Activated effector memory CD4-positive, alpha-beta T cell treated with Interleukin-2 at 50 U/mL for 16 hours (primary cell): ENCODE measurements at regions not wholly inside any gene's neighbourhood (a gene's known extent, or its start where the extent isn't known, plus 50 kb on each side); places are given as distances from the start of the nearest gene placed in this dataset.
A peak's percentile ranks its signal among the peaks of the same experiment; 100 is the strongest.
"Not testable (repeated sequence)": the region's sequence is repeated elsewhere in the genome, so short reads cannot be mapped to it uniquely, and the experiment has no call there.

ENCODE experiments used
- DNase-seq: peaks from one replicate; pipeline ENCODE4 v3.0.0-alpha.2; 2020

- DNase-seq, result no peak
These were observed 264.2 kb upstream of the AMIGO2 start for GRCh38 chr12:47343684-47344567.

- no peak for DNase-seq
These were observed 260.8 kb upstream of the AMIGO2 start for GRCh38 chr12:47340411-47341015.

- DNase-seq, result no peak
These were observed 257.8 kb upstream of the AMIGO2 start for GRCh38 chr12:47337581-47337980.

GRCh38 chr12:47333271-47333858 is 253.6 kb upstream of the AMIGO2 start:
- not testable (repeated sequence) for DNase-seq

- DNase-seq, result no peak
These were observed 249.2 kb upstream of the AMIGO2 start for GRCh38 chr12:47328831-47329545.

GRCh38 chr12:47326190-47326589 is 246.4 kb upstream of the AMIGO2 start:
- DNase-seq, result no peak

GRCh38 chr12:47323802-47324201 is 244.0 kb upstream of the AMIGO2 start:
- DNase-seq, result no peak

GRCh38 chr12:47321436-47321835 is 241.7 kb upstream of the AMIGO2 start:
- DNase-seq, result no peak

GRCh38 chr12:47319746-47320145 is 240.0 kb upstream of the AMIGO2 start:
- DNase-seq, result no peak

- no peak for DNase-seq
These were observed 239.2 kb upstream of the AMIGO2 start for GRCh38 chr12:47318963-47319362.

GRCh38 chr12:47317175-47317915 is 237.6 kb upstream of the AMIGO2 start:
- no peak for DNase-seq

- DNase-seq, result no peak
These were observed 236.9 kb upstream of the AMIGO2 start for GRCh38 chr12:47316609-47317049.

GRCh38 chr12:47314996-47315395 is 235.2 kb upstream of the AMIGO2 start:
- DNase-seq, result no peak

- DNase-seq, result no peak
These were observed 233.2 kb upstream of the AMIGO2 start for GRCh38 chr12:47312808-47313426.

- no peak for DNase-seq
These were observed 232.4 kb upstream of the AMIGO2 start for GRCh38 chr12:47312147-47312546.

- DNase-seq, result no peak
These were observed 231.8 kb upstream of the AMIGO2 start for GRCh38 chr12:47311568-47311967.

- DNase-seq, result no peak
These were observed 231.3 kb upstream of the AMIGO2 start for GRCh38 chr12:47311010-47311409.

GRCh38 chr12:47308672-47309071 is 228.9 kb upstream of the AMIGO2 start:
- no peak for DNase-seq

GRCh38 chr12:47307680-47308399 is 228.1 kb upstream of the AMIGO2 start:
- peak; percentile 28 for DNase-seq

- peak; percentile 60 for DNase-seq
These were observed 227.3 kb upstream of the AMIGO2 start for GRCh38 chr12:47306773-47307679.
